HAP-1 (cell line): ENCODE measurements at regions not wholly inside any gene's neighbourhood (a gene's known extent, or its start where the extent isn't known, plus 50 kb on each side); places are given as distances from the start of the nearest gene placed in this dataset.

ENCODE experiments used
- DNase-seq, 2 experiments: peaks; one replicate each; pipeline ENCODE4 v3.0.0-alpha.2; 2016 to 2020; ENCODE audit warnings: low spot score in 2 of 2
- H3K27me3 ChIP-seq: fragments of 250-450 bp; sonication (Bioruptor Pico); 2 replicates; pipeline ENCODE4 v1.5.1; 2020; ENCODE audit warnings: low read depth, mild to moderate bottlenecking, moderate library complexity
- H3K36me3 ChIP-seq: fragments of 250-450 bp; sonication (Bioruptor Pico); replicated peaks from 2 replicates; pipeline ENCODE4 v1.5.1; 2020; ENCODE audit warnings: mild to moderate bottlenecking
- H3K4me1 ChIP-seq: fragments of 250-450 bp; sonication (Bioruptor Pico); 2 replicates; pipeline ENCODE4 v1.5.1; 2020; ENCODE audit warnings: mild to moderate bottlenecking
- H3K4me3 ChIP-seq: fragments of 250-450 bp; sonication (Bioruptor Pico); 2 replicates; pipeline ENCODE4 v1.5.1; 2020; ENCODE audit warnings: mild to moderate bottlenecking, moderate library complexity
- H3K9me3 ChIP-seq: fragments of 250-450 bp; sonication (Bioruptor Pico); 2 replicates; pipeline ENCODE4 v1.5.1; 2020; ENCODE audit warnings: mild to moderate bottlenecking, moderate library complexity
- in situ Hi-C: fragments of 300-500 bp; cut with MboI; formaldehyde crosslinking; loops from 3 replicates; pipeline ENCODE4 v1.14.3; 2020; ENCODE audit warnings: low sequenced_read_pairs, inconsistent platforms, mixed read lengths

DNA sequence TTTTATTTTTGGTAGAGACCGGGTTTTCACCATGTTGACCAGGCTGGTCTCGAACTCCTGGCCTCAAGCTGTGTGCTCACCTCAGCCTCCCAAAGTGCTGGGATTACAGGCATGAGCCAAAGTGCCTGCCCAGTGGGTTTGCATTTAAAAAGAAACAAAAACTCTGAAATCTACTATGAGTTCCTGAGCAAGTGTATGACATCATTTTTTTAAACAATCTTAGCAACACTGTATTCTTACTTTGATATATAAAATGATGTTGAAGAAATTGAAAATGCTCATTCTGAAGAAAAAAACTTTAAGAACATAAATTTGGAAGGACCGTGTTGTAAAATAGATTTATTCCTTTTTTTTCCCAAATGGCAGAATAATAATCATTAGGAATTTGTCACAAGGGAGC is 1199.7 kb downstream of the DIAPH3 start:
- Histone ChIP-seq H3K36me3 (no peaks in the 10 kb centered on the region), H3K4me3 (no peak overlapping the region), H3K27me3 (no peaks in the 10 kb centered on the region), H3K9me3 (no peaks in the 10 kb centered on the region), H3K4me1 (no peaks in the 10 kb centered on the region)
- in situ Hi-C loops: no loop called here
- DNase-seq: no peak

DNA sequence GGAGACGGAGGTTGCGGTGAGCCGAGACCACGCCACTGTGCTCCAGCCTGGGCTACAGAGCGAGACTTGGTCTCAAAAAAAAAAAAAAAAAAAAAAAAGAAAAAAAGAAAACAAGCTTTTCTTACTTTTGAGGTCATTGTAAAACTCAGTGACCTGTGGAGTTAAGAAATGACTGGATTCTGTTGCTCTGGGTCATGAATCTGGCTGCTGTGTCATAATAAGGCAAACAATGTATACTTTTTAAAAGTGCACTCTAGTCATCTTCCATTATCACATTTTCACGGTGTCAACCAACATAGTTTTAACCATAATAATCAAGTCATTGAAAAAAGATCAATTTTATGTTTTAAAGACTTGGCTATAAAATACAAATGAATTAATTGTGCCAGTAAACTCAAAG is 1186.6 kb downstream of the DIAPH3 start:
- DNase-seq: no peak
- Histone ChIP-seq H3K9me3 (no peaks in the 10 kb centered on the region), H3K4me3 (no peak overlapping the region), H3K4me1 (peaks cover 11% of the 10 kb centered on the region), H3K36me3 (no peaks in the 10 kb centered on the region), H3K27me3 (no peaks in the 10 kb centered on the region)
- in situ Hi-C loops: no loop called here

DNA sequence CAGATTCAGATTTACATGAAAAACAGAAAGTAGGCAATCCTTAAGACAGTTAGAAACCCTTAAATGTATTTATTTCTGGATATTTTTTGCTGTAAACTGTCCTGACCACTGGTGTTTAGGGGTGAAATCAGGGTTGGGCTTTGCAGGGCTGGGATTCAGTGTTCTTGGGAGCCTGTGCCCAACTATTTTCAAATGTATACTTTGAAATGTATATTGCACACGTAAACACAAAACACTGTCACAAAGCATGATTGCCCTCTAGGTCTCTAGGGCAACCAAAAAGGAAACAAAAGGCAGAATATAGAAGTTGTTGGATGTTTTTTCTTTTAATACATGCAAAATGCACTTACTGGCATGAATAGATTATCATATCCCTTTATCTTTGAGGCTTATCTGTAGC is 1185.4 kb downstream of the DIAPH3 start:
- DNase-seq: peak; percentile 54 to 76
- in situ Hi-C loops: no loop called here
- H3K9me3 ChIP-seq: no peaks in the 10 kb centered on the region; the same call in 1 of the 2 replicates
- no peaks in the 10 kb centered on the region for H3K36me3 ChIP-seq
- no peak overlapping the region for H3K4me3 ChIP-seq
- H3K4me1 ChIP-seq: peaks cover 11% of the 10 kb centered on the region
- no peaks in the 10 kb centered on the region for H3K27me3 ChIP-seq

DNA sequence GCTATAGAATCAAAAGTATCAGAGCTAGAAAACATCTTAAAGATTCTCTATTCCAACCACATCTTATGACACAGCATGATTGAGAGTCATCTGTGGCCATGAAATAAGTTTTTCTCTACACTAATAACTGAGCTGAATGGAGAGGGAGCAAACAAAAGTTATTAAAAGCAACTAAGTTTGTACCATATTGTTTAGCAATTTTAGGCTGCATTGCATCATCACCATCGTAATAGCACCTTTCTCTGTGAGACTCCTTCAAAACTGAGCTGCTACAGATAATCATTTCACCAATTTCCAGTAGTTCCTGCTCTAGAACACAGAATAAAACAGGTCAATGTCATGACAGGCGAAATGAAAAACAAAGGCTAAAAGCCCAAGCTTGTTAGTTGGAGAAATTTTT is 1183.9 kb downstream of the DIAPH3 start:
- in situ Hi-C loops: no loop called here
- Histone ChIP-seq H3K4me1 (peaks cover 8% of the 10 kb centered on the region), H3K9me3 (no peaks in the 10 kb centered on the region; the same call in 1 of the 2 replicates), H3K36me3 (no peaks in the 10 kb centered on the region), H3K4me3 (no peak overlapping the region), H3K27me3 (no peaks in the 10 kb centered on the region)
- no peak for DNase-seq

DNA sequence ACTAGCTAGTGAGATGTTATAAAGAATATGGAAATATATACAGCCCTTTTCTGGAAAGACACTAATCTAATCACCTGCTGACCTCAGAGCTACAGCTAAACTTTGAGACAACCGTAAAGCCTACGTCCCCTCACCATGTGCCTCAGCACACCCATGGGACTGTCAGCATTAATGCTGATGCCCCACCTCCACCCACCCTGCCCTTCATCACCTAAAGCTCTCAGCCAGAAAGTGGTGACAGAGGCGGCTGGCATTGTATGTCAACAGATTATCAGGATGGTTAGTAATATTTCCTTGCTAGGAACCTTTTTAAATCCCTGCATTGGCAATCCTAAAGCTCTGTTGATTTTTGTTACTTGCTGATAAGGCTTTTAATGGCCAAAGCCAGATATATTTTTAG is 1177.9 kb downstream of the DIAPH3 start:
- in situ Hi-C loops: no loop called here
- no peak overlapping the region for H3K4me3 ChIP-seq
- no peaks in the 10 kb centered on the region for H3K4me1 ChIP-seq
- no peaks in the 10 kb centered on the region for H3K36me3 ChIP-seq
- DNase-seq: no peak
- H3K9me3 ChIP-seq: no peaks in the 10 kb centered on the region; the same call in 1 of the 2 replicates
- H3K27me3 ChIP-seq: no peaks in the 10 kb centered on the region

DNA sequence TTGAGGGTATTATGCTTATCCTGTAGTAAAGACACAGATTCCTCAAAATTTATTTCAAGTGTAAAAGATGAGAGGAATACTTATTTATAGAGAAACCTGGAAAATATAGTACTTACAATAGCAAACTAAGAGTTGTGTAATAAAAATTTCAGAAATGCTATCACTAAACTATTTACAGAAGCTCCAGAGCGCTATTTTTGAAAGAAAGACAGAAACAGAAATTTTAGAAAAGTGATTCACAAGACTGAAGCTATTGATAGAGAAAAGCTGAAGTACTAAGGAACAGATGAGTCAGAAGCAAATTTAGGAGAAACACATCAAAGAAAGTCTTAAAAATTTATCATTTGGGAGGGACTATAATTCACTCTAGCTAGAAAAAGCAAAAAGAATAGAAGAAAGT is 1174.2 kb downstream of the DIAPH3 start:
- H3K27me3 ChIP-seq: no peaks in the 10 kb centered on the region
- H3K36me3 ChIP-seq: no peaks in the 10 kb centered on the region
- in situ Hi-C loops: no loop called here
- no peak overlapping the region for H3K4me3 ChIP-seq
- no peaks in the 10 kb centered on the region for H3K9me3 ChIP-seq
- DNase-seq: no peak
- H3K4me1 ChIP-seq: no peaks in the 10 kb centered on the region

DNA sequence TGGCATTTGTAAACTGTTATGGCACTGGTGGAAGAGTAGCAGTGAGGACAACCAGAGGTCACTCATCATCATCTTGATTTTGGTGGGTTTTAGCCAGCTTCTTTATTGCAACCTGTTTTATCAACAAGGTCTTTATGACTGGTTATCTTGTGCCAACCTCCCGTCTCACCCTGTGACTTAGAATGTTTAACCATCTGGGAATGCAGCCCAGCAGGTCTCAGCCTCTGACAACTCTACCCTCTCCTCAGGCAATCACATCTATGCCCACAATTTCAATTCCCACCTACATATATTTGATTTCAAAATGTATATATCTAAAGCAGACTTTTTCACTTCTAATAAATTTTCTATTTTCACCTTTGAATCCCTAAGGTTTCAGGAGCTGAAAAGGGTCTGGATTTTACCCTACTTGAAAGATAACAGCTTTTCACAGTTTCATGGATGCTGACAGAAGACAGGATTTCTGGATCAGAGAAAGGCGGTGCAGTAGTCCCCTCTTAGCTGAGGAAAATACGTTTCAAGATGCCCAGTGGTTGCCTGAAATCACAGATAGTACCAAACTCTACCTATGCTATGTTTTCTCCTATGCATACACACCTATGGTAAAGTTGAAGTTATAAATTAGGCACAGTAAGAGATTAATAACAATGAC is 1171.8 kb downstream of the DIAPH3 start:
- Histone ChIP-seq H3K4me3 (no peak overlapping the region), H3K9me3 (no peaks in the 10 kb centered on the region), H3K27me3 (no peaks in the 10 kb centered on the region), H3K4me1 (no peaks in the 10 kb centered on the region), H3K36me3 (no peaks in the 10 kb centered on the region)
- in situ Hi-C loops: no loop called here
- DNase-seq: no peak

DNA sequence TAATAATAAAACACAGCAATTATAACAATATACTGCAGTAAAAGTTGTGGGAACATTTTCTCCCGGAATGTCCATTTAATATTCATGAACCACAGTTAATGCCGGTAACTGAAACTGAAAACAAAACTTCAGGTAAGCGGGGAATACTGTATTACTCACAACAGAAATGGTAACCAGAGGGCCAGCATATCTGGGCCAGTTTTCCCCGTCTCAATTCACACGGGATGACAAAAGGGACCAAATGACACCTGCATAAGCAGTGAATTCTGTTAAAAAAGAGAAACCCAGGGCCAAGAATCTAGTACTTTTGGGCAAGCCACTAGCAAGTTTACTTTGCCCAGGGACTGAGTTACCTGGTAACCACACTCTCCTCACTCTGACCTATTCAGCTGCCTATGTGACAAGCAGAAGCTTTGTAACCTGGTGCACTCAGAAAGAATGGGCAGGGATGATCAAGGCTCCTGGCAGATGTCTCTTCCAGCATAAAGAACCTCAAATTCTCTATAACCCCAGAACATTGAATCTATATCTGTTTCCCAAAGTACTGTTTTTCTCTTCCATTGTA is 1171.2 kb downstream of the DIAPH3 start:
- H3K9me3 ChIP-seq: no peaks in the 10 kb centered on the region
- no peaks in the 10 kb centered on the region for H3K36me3 ChIP-seq
- H3K4me1 ChIP-seq: no peaks in the 10 kb centered on the region
- no peak for DNase-seq
- H3K27me3 ChIP-seq: no peaks in the 10 kb centered on the region
- H3K4me3 ChIP-seq: no peak overlapping the region
- in situ Hi-C loops: no loop called here

DNA sequence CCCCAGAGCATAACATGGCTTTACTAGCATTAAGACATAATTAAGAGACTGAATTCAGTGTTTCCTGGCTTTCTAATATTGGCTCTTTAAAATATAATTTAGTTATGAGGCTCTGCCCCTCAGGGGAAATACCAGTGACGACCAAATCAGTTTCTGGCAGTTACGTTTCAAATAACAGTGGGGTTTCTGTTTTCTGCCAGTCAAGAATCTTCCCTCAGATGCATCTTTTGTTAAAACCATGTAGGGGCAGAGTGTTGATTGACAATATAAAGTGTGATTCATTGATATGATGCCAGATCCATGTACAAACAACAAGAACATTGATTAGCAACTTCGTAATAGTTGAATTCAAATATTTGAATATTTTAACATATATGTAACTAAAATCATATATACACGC is 1169.7 kb downstream of the DIAPH3 start:
- Histone ChIP-seq H3K36me3 (no peaks in the 10 kb centered on the region), H3K4me3 (no peak overlapping the region), H3K4me1 (peaks cover 6% of the 10 kb centered on the region; the same call in 1 of the 2 replicates), H3K27me3 (no peaks in the 10 kb centered on the region), H3K9me3 (no peaks in the 10 kb centered on the region)
- no peak for DNase-seq
- in situ Hi-C loops: no loop called here

DNA sequence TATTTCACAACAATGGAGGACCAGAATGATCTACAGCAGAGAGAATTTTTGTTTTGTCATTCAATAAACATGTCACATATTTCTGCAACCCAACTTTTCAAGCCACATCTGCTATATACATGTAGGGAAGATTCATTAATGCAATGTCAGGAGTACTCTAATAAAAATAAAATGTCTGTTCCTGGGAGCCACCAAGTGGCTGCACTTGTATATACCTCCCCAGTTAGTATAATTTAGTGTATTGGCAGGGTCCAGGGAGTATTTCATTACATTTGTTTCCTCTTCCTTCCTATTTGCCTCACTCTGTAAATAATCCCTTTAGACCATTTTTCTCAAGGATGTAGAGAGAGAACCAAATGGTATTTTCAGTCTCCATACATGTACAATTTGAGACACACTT is 1169.0 kb downstream of the DIAPH3 start:
- in situ Hi-C loops: no loop called here
- Histone ChIP-seq H3K36me3 (no peaks in the 10 kb centered on the region), H3K9me3 (no peaks in the 10 kb centered on the region), H3K4me3 (no peak overlapping the region), H3K4me1 (peaks cover 6% of the 10 kb centered on the region; the same call in 1 of the 2 replicates), H3K27me3 (no peaks in the 10 kb centered on the region)
- DNase-seq: no peak

DNA sequence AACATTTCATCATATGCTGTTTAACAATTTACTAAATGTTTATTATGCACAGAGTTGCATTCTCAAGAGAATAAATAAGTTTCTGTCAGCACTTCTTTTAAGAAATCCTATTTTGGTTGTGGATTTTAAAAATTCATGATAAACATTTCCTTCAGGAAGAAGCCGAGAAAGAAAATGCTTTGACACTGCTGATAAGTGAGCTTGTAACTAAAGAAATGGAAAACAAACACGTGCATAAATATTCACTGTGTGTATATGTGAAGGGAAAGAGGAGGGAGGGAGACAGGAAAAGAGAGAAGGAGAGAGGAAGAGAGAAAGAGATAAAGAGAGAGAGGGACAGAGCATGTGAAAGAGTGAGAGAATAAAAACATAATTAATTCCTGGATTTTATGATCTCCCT is 1165.0 kb downstream of the DIAPH3 start:
- no peak overlapping the region for H3K4me3 ChIP-seq
- peaks cover 6% of the 10 kb centered on the region; the same call in 1 of the 2 replicates for H3K4me1 ChIP-seq
- no peak for DNase-seq
- no peaks in the 10 kb centered on the region for H3K36me3 ChIP-seq
- H3K27me3 ChIP-seq: no peaks in the 10 kb centered on the region
- in situ Hi-C loops: no loop called here
- H3K9me3 ChIP-seq: no peaks in the 10 kb centered on the region; the same call in 1 of the 2 replicates

DNA sequence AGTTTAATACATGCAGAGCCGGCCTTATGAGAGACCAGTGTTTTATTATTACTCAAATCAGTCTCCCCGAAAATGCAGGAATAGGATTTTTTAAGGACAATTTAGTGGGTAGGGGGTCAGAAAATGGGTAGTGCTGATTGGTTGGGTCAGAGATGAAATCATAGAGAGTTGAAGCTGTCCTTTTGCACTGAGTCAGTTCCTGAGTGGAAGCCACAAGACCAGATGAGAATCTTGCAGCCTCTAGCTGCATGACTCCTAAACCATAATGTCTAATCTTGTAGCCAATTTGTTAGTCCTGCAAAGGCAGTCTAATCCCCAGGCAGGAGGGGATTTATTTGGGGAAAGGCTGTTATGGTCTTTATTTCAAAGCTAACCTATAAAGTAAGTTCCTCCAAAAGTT is 1163.9 kb downstream of the DIAPH3 start:
- in situ Hi-C loops: no loop called here
- Histone ChIP-seq H3K9me3 (no peaks in the 10 kb centered on the region; the same call in 1 of the 2 replicates), H3K4me1 (peaks cover 6% of the 10 kb centered on the region; the same call in 1 of the 2 replicates), H3K4me3 (no peak overlapping the region), H3K27me3 (no peaks in the 10 kb centered on the region), H3K36me3 (no peaks in the 10 kb centered on the region)
- DNase-seq: no peak

DNA sequence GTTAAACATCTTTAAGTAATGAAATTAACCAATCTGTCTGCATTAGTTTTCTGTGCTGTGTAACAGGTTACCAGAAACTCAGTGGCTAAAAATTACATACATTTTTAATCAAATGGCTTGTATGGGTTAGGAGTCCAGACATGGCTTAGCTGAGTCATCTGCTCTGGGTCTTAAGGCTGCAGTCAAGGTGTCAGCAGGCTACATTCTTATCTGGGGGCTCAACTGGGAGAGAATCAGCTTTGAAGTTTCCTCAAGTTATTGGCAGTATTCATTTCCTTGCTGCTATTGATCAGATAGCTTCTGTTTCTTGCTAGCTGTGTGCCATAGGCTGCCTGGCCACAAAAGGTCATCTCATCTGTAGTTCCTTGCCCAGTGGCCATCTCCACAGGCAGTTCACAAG is 1163.0 kb downstream of the DIAPH3 start:
- H3K4me1 ChIP-seq: peaks cover 6% of the 10 kb centered on the region; the same call in 1 of the 2 replicates
- DNase-seq: no peak
- in situ Hi-C loops: no loop called here

DNA sequence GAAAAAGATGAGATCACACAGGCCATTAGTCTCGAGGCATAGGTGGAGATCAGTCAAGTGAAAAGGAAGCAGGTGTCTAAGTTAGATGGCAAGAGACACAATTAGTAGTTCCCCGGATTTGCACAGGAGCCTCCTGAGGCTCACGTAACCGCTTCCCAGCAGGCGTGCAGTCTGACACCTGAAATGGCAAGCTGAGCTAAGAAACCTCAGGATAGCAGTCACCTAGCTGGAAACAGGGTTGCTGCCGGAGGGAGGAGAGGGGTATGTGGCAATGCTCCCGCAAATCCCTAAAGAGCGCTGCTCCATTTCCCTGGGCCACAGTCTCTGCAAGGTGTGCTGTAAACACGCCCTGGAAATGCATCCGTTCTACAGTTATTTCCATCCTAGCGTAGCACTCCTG is 1151.0 kb downstream of the DIAPH3 start:
- in situ Hi-C loops: no loop called here
- H3K4me3 ChIP-seq: no peak overlapping the region
- DNase-seq: no peak
- H3K27me3 ChIP-seq: no peaks in the 10 kb centered on the region
- no peaks in the 10 kb centered on the region for H3K36me3 ChIP-seq
- H3K4me1 ChIP-seq: no peaks in the 10 kb centered on the region
- H3K9me3 ChIP-seq: no peaks in the 10 kb centered on the region

More for the DNA sequence above, 1163.0 kb downstream of the DIAPH3 start:
- Histone ChIP-seq H3K27me3 (no peaks in the 10 kb centered on the region), H3K9me3 (no peaks in the 10 kb centered on the region; the same call in 1 of the 2 replicates), H3K4me3 (no peak overlapping the region), H3K36me3 (no peaks in the 10 kb centered on the region)
